Nephron (organoid): ENCODE measurements at regions not wholly inside any gene's neighbourhood (a gene's known extent, or its start where the extent isn't known, plus 50 kb on each side); places are given as distances from the start of the nearest gene placed in this dataset.

Experiments
- H3K27ac Mint-ChIP-seq, 3 experiments: 2 replicates each; pipeline ENCODE4 v1.8.0; 2020; ENCODE audit warnings: mixed read lengths in 3 of 3, mild to moderate bottlenecking in 2 of 3, moderate library complexity in 1 of 3
- H3K27me3 Mint-ChIP-seq: 2 replicates; pipeline ENCODE4 v1.8.0; 2021; ENCODE audit warnings: low read depth, mild to moderate bottlenecking, moderate library complexity, mixed read lengths
- H3K36me3 Mint-ChIP-seq: 2 replicates; pipeline ENCODE4 v1.8.0; 2020; ENCODE audit warnings: low read depth, mixed read lengths
- H3K4me1 Mint-ChIP-seq: 2 replicates; pipeline ENCODE4 v1.8.0; 2020; ENCODE audit warnings: mixed read lengths
- H3K4me3 Mint-ChIP-seq, 3 experiments: 2 replicates each; pipeline ENCODE4 v1.8.0; 2020; ENCODE audit warnings: mild to moderate bottlenecking in 3 of 3, mixed read lengths in 3 of 3, moderate library complexity in 2 of 3
- H3K9me3 Mint-ChIP-seq: 2 replicates; pipeline ENCODE4 v1.8.0; 2020; ENCODE audit warnings: mixed read lengths
- CTCF ChIP-seq, 3 experiments: fragments of 200-600 bp; sonication (generic); IDR thresholded peaks; one replicate each; pipeline ENCODE4 v1.5.0; 2021; ENCODE audit warnings: antibody characterized with exemption in 3 of 3; ENCODE audit not compliant: unreplicated experiment in 3 of 3

- no peak for TF ChIP-seq CTCF (IDR thresholded peaks at IDR 0.05; ENCODE audit: unreplicated experiment in 3 of 3)
- peaks cover 12% of the 10 kb centered on the region for H3K36me3 Mint-ChIP-seq
- H3K9me3 Mint-ChIP-seq: peaks cover 11% of the 10 kb centered on the region
- H3K27me3 Mint-ChIP-seq: peaks cover 4% of the 10 kb centered on the region
- H3K4me1 Mint-ChIP-seq: peaks cover 31% of the 10 kb centered on the region
- H3K27ac Mint-ChIP-seq: peak overlapping the region in 2 of 3 experiments; percentile 3 to 27
- H3K4me3 Mint-ChIP-seq: no peak overlapping the region
Observed at GRCh38 chr14:61132336-61132735, 148.8 kb downstream of the TMEM30B start.

DNA sequence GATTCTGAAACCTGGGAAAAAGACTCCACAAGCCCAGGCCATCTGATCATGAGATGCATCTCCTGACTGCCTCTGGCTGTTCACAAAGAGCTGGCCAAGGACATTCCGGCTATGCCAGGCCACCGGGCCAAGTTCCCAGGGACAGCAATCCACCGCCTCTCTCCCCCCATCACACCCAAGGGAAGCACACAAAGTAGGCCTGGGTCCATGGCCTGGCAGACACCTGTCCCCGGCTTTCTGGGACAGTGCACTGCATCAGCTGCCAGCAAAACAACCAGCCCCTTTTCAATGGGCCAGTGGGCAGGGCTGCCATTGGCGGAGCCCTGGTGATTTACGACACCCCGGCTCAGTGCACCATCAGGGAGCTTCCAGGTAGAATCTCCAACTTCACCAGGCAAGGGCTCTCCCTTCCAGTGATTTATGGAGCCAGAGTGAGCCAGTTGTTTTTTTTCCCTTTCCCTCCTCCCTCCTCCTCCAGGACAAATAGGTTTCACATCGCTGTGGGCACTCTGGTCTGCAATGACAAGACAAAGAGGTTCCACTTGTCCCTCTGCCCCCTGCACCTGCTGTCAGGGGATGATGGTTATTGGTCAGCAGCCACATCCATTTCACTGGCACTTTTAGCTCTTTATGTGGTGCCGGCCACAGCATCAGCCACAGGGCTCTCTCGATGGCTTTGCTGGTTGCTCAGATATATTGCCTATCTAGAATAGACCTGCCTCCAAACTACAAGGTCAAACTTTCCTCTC is 149.6 kb downstream of the SLC38A6 start:
- H3K27me3 Mint-ChIP-seq: peaks cover 4% of the 10 kb centered on the region

GRCh38 chr14:61129168-61129745 is 148.2 kb downstream of the SLC38A6 start:
- TF ChIP-seq CTCF (IDR thresholded peaks at IDR 0.05; ENCODE audit: unreplicated experiment in 3 of 3): no peak
- H3K4me3 Mint-ChIP-seq: no peak overlapping the region
- no peaks in the 10 kb centered on the region for H3K9me3 Mint-ChIP-seq
- peak overlapping the region in 2 of 3 experiments; percentile 34 to 39 for H3K27ac Mint-ChIP-seq
- no peaks in the 10 kb centered on the region for H3K36me3 Mint-ChIP-seq
- peaks cover 62% of the 10 kb centered on the region for H3K4me1 Mint-ChIP-seq
- peaks cover 4% of the 10 kb centered on the region for H3K27me3 Mint-ChIP-seq

More for the DNA sequence above, 149.6 kb downstream of the SLC38A6 start:
- Mint-ChIP-seq H3K4me3 (no peak overlapping the region), H3K9me3 (peaks cover under 1% of the 10 kb centered on the region), H3K36me3 (no peaks in the 10 kb centered on the region), H3K27ac (no peak overlapping the region), H3K4me1 (peaks cover 47% of the 10 kb centered on the region)
- TF ChIP-seq CTCF (IDR thresholded peaks at IDR 0.05; ENCODE audit: unreplicated experiment in 3 of 3): no peak

DNA sequence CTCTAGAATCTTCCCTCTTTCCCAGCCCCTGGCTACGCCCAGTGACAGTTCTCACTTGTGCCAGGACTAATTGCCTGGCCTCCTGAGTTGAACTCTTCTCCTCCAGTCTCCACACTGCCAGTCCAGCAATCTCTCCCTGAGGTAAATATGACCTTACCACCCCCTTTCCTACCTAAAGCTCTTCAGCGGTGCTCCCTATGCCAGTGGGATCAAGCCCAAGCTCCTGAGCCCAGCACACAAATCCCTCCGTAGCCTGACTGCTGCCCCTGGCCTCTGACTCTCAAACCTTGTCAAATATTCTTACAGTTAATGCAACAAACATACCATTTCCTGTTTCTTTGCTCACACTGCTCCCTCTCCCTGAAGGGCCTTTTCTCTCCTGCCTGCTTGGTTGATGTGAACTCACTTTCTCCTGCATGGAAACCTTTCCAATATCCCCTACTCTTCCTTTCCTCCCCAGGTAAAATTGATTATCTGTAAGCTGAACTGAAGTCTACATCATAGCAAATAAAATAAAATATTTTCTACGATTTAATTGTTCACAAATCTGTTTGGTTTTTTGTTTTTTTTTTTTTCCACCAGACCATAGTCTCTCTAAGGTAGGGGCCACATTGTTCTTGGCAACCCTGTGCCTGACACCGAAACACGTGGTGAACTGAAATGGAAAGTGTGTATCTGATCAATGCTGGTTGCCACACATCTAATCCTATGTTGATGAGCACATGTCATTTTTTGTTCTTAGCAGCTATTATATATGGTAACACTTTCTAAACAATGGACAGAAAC is 147.5 kb downstream of the SLC38A6 start:
- Mint-ChIP-seq H3K4me3 (no peak overlapping the region), H3K4me1 (peaks cover 68% of the 10 kb centered on the region), H3K9me3 (no peaks in the 10 kb centered on the region), H3K36me3 (no peaks in the 10 kb centered on the region), H3K27me3 (peaks cover 4% of the 10 kb centered on the region), H3K27ac (peak overlapping the region; percentile 28 to 79 (median 69))
- no peak for TF ChIP-seq CTCF (IDR thresholded peaks at IDR 0.05; ENCODE audit: unreplicated experiment in 3 of 3)

DNA sequence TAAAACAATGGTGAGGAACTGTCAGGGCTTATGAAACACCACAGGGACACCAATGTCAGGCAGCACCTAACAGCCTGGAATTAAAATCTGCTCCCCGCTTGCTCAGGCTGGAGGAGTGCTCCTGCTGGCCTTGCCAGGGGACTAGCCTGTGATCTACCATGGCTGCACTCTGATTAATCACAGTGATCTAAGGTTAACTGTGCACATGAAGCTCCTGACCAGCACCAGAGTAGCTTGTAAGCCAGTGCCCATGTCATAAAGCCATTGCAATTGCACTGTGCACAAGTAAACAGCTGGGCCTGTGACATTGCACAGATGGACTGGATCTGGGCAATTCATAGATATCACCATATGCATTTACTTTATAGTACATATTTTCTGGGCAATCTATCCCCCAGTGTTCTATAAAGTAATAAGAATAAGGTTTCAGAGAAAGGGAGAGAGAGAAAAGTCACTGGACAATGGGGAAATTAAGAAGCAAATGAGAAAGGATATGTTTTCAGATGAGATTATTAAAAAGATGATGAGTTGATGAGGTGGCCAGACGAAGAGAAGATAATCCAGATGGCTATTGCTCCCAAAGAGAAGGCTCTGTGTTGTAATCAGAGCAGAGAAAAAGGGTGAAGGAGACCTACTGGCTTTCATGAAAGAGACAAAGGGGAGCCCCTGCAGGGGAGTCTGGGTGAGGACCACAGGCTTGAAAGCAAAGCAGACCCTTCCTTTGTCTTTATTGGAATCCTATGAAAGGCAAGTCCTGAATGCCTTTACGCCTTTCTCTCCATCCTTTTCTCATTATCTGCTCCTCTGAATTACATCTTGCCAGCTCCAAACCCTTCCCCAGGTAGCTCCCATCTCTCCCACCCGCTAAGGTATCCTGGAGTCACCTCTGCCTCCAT is 145.8 kb downstream of the SLC38A6 start:
- no peak for TF ChIP-seq CTCF (IDR thresholded peaks at IDR 0.05; ENCODE audit: unreplicated experiment in 3 of 3)
- Mint-ChIP-seq H3K36me3 (no peaks in the 10 kb centered on the region), H3K4me1 (peaks cover 68% of the 10 kb centered on the region), H3K4me3 (peak overlapping the region in 1 of 3 experiments; percentile 9), H3K9me3 (no peaks in the 10 kb centered on the region), H3K27me3 (peaks cover 4% of the 10 kb centered on the region), H3K27ac (peak overlapping the region; percentile 79 to 91 (median 88))
